ENCODE measurements at regions not wholly inside any gene's neighbourhood (a gene's known extent, or its start where the extent isn't known, plus 50 kb on each side); places are given as distances from the start of the nearest gene placed in this dataset.

- DNase-seq (no peak), ATAC-seq (no peak)
- H3K4me1 Mint-ChIP-seq: no peaks in the 10 kb centered on the region
- H3K36me3 Mint-ChIP-seq: no peaks in the 10 kb centered on the region
- no peak overlapping the region for H3K4me3 Mint-ChIP-seq
- POLR2A ChIA-PET: no interaction called here
- peaks cover 0 to 4% (median 0%) of the 10 kb centered on the region in 9 donors for H3K9me3 Mint-ChIP-seq
- H3K27me3 Mint-ChIP-seq: peaks cover 0 to 3% (median 1%) of the 10 kb centered on the region in 5 donors
- no peak overlapping the region for H3K27ac Mint-ChIP-seq
These were observed 61.4 kb upstream of the ARHGEF26 start for GRCh38 chr3:154059833-154060232.

GRCh38 chr3:154060238-154061000 is 60.8 kb upstream of the ARHGEF26 start:
- H3K27ac Mint-ChIP-seq: no peak overlapping the region
- ATAC-seq (no peak), DNase-seq (no peak)
- peaks cover 0 to 4% (median 1%) of the 10 kb centered on the region in 5 donors for H3K27me3 Mint-ChIP-seq
- H3K9me3 Mint-ChIP-seq: peaks cover 0 to 4% (median 0%) of the 10 kb centered on the region in 9 donors
- H3K4me3 Mint-ChIP-seq: no peak overlapping the region
- no peaks in the 10 kb centered on the region for H3K36me3 Mint-ChIP-seq
- no peaks in the 10 kb centered on the region for H3K4me1 Mint-ChIP-seq
- POLR2A ChIA-PET: no interaction called here

- POLR2A ChIA-PET: no interaction called here
- H3K4me1 Mint-ChIP-seq: no peaks in the 10 kb centered on the region
- peaks cover 0 to 4% (median 1%) of the 10 kb centered on the region in 5 donors for H3K27me3 Mint-ChIP-seq
- no peaks in the 10 kb centered on the region for H3K36me3 Mint-ChIP-seq
- DNase-seq: no peak
- ATAC-seq: no peak
- H3K9me3 Mint-ChIP-seq: peaks cover 0 to 4% (median 0%) of the 10 kb centered on the region in 9 donors
- H3K27ac Mint-ChIP-seq: no peak overlapping the region
- H3K4me3 Mint-ChIP-seq: no peak overlapping the region
These were observed 60.2 kb upstream of the ARHGEF26 start for GRCh38 chr3:154061001-154061370.

GRCh38 chr3:154062513-154062912 is 58.7 kb upstream of the ARHGEF26 start:
- POLR2A ChIA-PET: no interaction called here
- no peak for ATAC-seq
- no peak overlapping the region for H3K27ac Mint-ChIP-seq

GRCh38 chr3:154071146-154071545 is 50.0 kb upstream of the ARHGEF26 start:
- Mint-ChIP-seq H3K4me1 (no peaks in the 10 kb centered on the region), H3K27ac (no peak overlapping the region), H3K9me3 (peaks cover 0 to 11% (median 4%) of the 10 kb centered on the region in 9 donors), H3K27me3 (peaks cover 0 to 18% (median 4%) of the 10 kb centered on the region in 5 donors), H3K4me3 (no peak overlapping the region), H3K36me3 (peaks cover 0 to 4% (median 0%) of the 10 kb centered on the region in 3 donors)
- ATAC-seq (no peak), DNase-seq (no peak)
- POLR2A ChIA-PET: no interaction called here

More at GRCh38 chr3:154062513-154062912, 58.7 kb upstream of the ARHGEF26 start:
- H3K4me3 Mint-ChIP-seq: no peak overlapping the region
- DNase-seq: no peak
- no peaks in the 10 kb centered on the region for H3K36me3 Mint-ChIP-seq
- H3K4me1 Mint-ChIP-seq: no peaks in the 10 kb centered on the region
- peaks cover 0 to 7% (median 0%) of the 10 kb centered on the region in 9 donors for H3K9me3 Mint-ChIP-seq
- peaks cover 0 to 8% (median 3%) of the 10 kb centered on the region in 5 donors for H3K27me3 Mint-ChIP-seq
